IMR-90 (cell line): ENCODE measurements at regions not wholly inside any gene's neighbourhood (a gene's known extent, or its start where the extent isn't known, plus 50 kb on each side); places are given as distances from the start of the nearest gene placed in this dataset.

ENCODE experiments used
- ATAC-seq: fragments of 200-7000 bp; cut with Tn5 transposase; 2 replicates; pipeline ENCODE4 v1.9.1; 2020; ENCODE audit warnings: low read depth, mild to moderate bottlenecking, moderate library complexity
- BruUV-seq: library from RNA; stranded (reverse); fragments of 400-500 nt; replicated peaks from 2 replicates; lab custom pipeline; 2021; lab: Mats Ljungman, UMichigan
- CTCF ChIA-PET: fragments of 300-600 bp; formaldehyde crosslinking; extraction: SDS; loops from one replicate; lab custom pipeline; 2021; ENCODE audit warnings: antibody characterized with exemption; lab: Yijun Ruan, JAX
- POLR2A ChIA-PET: fragments of 300-600 bp; sonication (Branson Sonifier 250); formaldehyde crosslinking; loops from one replicate; lab custom pipeline; 2022; ENCODE audit warnings: antibody characterized with exemption; ENCODE audit not compliant: unreplicated experiment; lab: Charles Lee
- DNase-seq: peaks from one replicate; pipeline ENCODE4 v3.0.0; 2013
- H2AFZ ChIP-seq: replicated peaks from 2 replicates; pipeline ENCODE3; 2013; ENCODE audit warnings: low read length, mild to moderate bottlenecking; ENCODE audit not compliant: poor library complexity
- H2AK5ac ChIP-seq: 2 replicates; pipeline ENCODE4 v1.6.1; 2013; ENCODE audit warnings: low read depth, low read length, inconsistent platforms
- H2AK9ac ChIP-seq: replicated peaks from 2 replicates; pipeline ENCODE3; 2013; ENCODE audit warnings: mild to moderate bottlenecking, low read depth, low read length, moderate library complexity; ENCODE audit not compliant: poor library complexity
- H2BK120ac ChIP-seq: 2 replicates; pipeline ENCODE4 v1.6.1; 2013; ENCODE audit warnings: low read depth, low read length, inconsistent platforms
- H2BK15ac ChIP-seq: 3 replicates; pipeline ENCODE4 v1.6.1; 2013; ENCODE audit warnings: low read depth, low read length, inconsistent platforms
- H2BK20ac ChIP-seq: 2 replicates; pipeline ENCODE4 v1.6.1; 2013; ENCODE audit warnings: low read depth, mild to moderate bottlenecking, inconsistent platforms, low read length, moderate library complexity
- H2BK5ac ChIP-seq: 2 replicates; pipeline ENCODE4 v1.6.1; 2013; ENCODE audit warnings: mild to moderate bottlenecking, low read depth, low read length, inconsistent platforms; ENCODE audit not compliant: poor library complexity, severe bottlenecking
- H3K14ac ChIP-seq: replicated peaks from 2 replicates; pipeline ENCODE4 v1.6.1; 2013; ENCODE audit warnings: low read depth, low read length, inconsistent platforms
- H3K18ac ChIP-seq: 2 replicates; pipeline ENCODE4 v1.6.1; 2013; ENCODE audit warnings: low read depth, low read length, control low read depth
- H3K23ac ChIP-seq: 2 replicates; pipeline ENCODE4 v1.6.1; 2013; ENCODE audit warnings: low read depth, low read length, inconsistent platforms
- H3K27ac ChIP-seq: 2 replicates; pipeline ENCODE4 v1.5.1; 2013; ENCODE audit warnings: mild to moderate bottlenecking, control low read depth, low read length; ENCODE audit not compliant: insufficient read depth
- H3K27me3 ChIP-seq: 2 replicates; pipeline ENCODE4 v1.6.1; 2013; ENCODE audit warnings: low read length; ENCODE audit not compliant: control insufficient read depth, insufficient read depth
- H3K36me3 ChIP-seq: 2 replicates; pipeline ENCODE4 v1.6.1; 2013; ENCODE audit warnings: low read length, mixed read lengths; ENCODE audit not compliant: control insufficient read depth, insufficient read depth
- H3K4ac ChIP-seq: 2 replicates; pipeline ENCODE4 v1.6.1; 2013; ENCODE audit warnings: low read depth, low read length, inconsistent platforms
- H3K4me1 ChIP-seq: 2 replicates; pipeline ENCODE4 v1.6.1; 2013; ENCODE audit warnings: low read length, mixed read lengths; ENCODE audit not compliant: control insufficient read depth, insufficient read depth
- H3K4me2 ChIP-seq: 2 replicates; pipeline ENCODE4 v1.6.1; 2013; ENCODE audit warnings: low read depth, mild to moderate bottlenecking, control low read depth, low read length, moderate library complexity
- H3K4me3 ChIP-seq: 2 replicates; pipeline ENCODE4 v1.5.1; 2013; ENCODE audit warnings: low read depth, mild to moderate bottlenecking, control low read depth, low read length, moderate library complexity; ENCODE audit not compliant: insufficient read depth
- H3K56ac ChIP-seq: 2 replicates; pipeline ENCODE4 v1.6.1; 2013; ENCODE audit warnings: low read length, inconsistent platforms; ENCODE audit not compliant: insufficient read depth; ENCODE audit errors: extremely low read depth
- H3K79me1 ChIP-seq, 2 experiments: 2 replicates each; pipeline ENCODE4 v1.6.1; 2013; ENCODE audit warnings: low read length in 2 of 2, inconsistent platforms in 1 of 2, low read depth in 1 of 2
- H3K9ac ChIP-seq: 2 replicates; pipeline ENCODE4 v1.6.1; 2013; ENCODE audit warnings: low read depth, low read length, control low read depth
- H3K9me1 ChIP-seq: 2 replicates; pipeline ENCODE4 v1.6.1; 2013; ENCODE audit warnings: low read length, inconsistent platforms; ENCODE audit not compliant: insufficient read depth
- H3K9me3 ChIP-seq: 2 replicates; pipeline ENCODE4 v1.6.1; 2013; ENCODE audit warnings: low read length; ENCODE audit not compliant: control insufficient read depth, insufficient read depth
- H4K20me1 ChIP-seq: 2 replicates; pipeline ENCODE4 v1.6.1; 2013; ENCODE audit warnings: low read length, inconsistent platforms; ENCODE audit not compliant: insufficient read depth
- H4K5ac ChIP-seq: 2 replicates; pipeline ENCODE4 v1.6.1; 2013; ENCODE audit warnings: mild to moderate bottlenecking, low read depth, low read length, control low read depth
- H4K8ac ChIP-seq, 2 experiments: 2 replicates each; pipeline ENCODE4 v1.6.1; 2013; ENCODE audit warnings: low read depth in 2 of 2, low read length in 2 of 2, control low read depth in 1 of 2, inconsistent platforms in 1 of 2
- H4K91ac ChIP-seq: 2 replicates; pipeline ENCODE4 v1.6.1; 2013; ENCODE audit warnings: low read depth, low read length, inconsistent platforms; ENCODE audit not compliant: insufficient read depth
- BHLHE40 ChIP-seq: fragments of 150-350 bp; IDR thresholded peaks from 2 replicates; pipeline ENCODE4 v1.6.1; 2016; ENCODE audit warnings: mild to moderate bottlenecking, low read depth, low read length
- CEBPB ChIP-seq: IDR thresholded peaks from 2 replicates; pipeline ENCODE4 v1.6.1; 2012; ENCODE audit warnings: low read depth, low read length, improper control_type of control experiment
- CHD1 ChIP-seq: IDR thresholded peaks from 2 replicates; pipeline ENCODE4 v1.6.1; 2012; ENCODE audit warnings: low read depth, low read length, improper control_type of control experiment
- CTCF ChIP-seq: conservative IDR thresholded peaks from 2 replicates; pipeline ENCODE4 v1.5.1; 2012; ENCODE audit warnings: mild to moderate bottlenecking, low read depth, low read length, improper control_type of control experiment
- ELK1 ChIP-seq: fragments of 150-350 bp; IDR thresholded peaks from 2 replicates; pipeline ENCODE4 v1.6.1; 2016; ENCODE audit warnings: low read depth, mild to moderate bottlenecking, low read length, moderate library complexity, borderline replicate concordance
- FOS ChIP-seq: fragments of 150-350 bp; IDR thresholded peaks from 2 replicates; pipeline ENCODE4 v1.6.1; 2016; ENCODE audit warnings: low read depth, low read length
- MAFK ChIP-seq: IDR thresholded peaks from 2 replicates; pipeline ENCODE4 v1.6.1; 2012; ENCODE audit warnings: low read depth, low read length, improper control_type of control experiment
- MAZ ChIP-seq: IDR thresholded peaks from 2 replicates; pipeline ENCODE4 v1.6.1; 2012; ENCODE audit warnings: low read depth, mild to moderate bottlenecking, low read length, improper control_type of control experiment, moderate library complexity, borderline replicate concordance
- MXI1 ChIP-seq: IDR thresholded peaks from 2 replicates; pipeline ENCODE4 v1.6.1; 2012; ENCODE audit warnings: low read depth, mild to moderate bottlenecking, low read length, moderate library complexity, borderline replicate concordance
- NFE2L2 ChIP-seq: fragments of 150-350 bp; IDR thresholded peaks from 2 replicates; pipeline ENCODE4 v1.6.1; 2016; ENCODE audit warnings: low read depth, mild to moderate bottlenecking, low read length
- POLR2A ChIP-seq: IDR thresholded peaks from 2 replicates; pipeline ENCODE4 v1.6.1; 2012; ENCODE audit warnings: mild to moderate bottlenecking, low read depth, low read length
- RAD21 ChIP-seq: IDR thresholded peaks from 2 replicates; pipeline ENCODE4 v1.6.1; 2012; ENCODE audit warnings: low read length, improper control_type of control experiment
- RCOR1 ChIP-seq: IDR thresholded peaks from 2 replicates; pipeline ENCODE4 v1.6.1; 2012; ENCODE audit warnings: mild to moderate bottlenecking, low read length, improper control_type of control experiment; ENCODE audit not compliant: insufficient replicate concordance
- RFX5 ChIP-seq: IDR thresholded peaks from 2 replicates; pipeline ENCODE4 v1.8.0; 2012; ENCODE audit warnings: low read depth, mild to moderate bottlenecking, low read length, moderate library complexity
- SMC3 ChIP-seq: fragments of 150-350 bp; IDR thresholded peaks from 2 replicates; pipeline ENCODE4 v1.6.1; 2016; ENCODE audit warnings: low read depth, mild to moderate bottlenecking, antibody characterized with exemption, low read length, moderate library complexity
- USF2 ChIP-seq: fragments of 150-350 bp; IDR thresholded peaks from 2 replicates; pipeline ENCODE4 v1.6.1; 2017; ENCODE audit warnings: mild to moderate bottlenecking, antibody characterized with exemption, low read length, low read depth
- WGBS, 2 experiments: methylation state at CpG; one replicate each; pipeline versions ENCODE4 v1.1.5 to v1.1.7; 2013; ENCODE audit warnings: missing lambda C conversion rate in 2 of 2; ENCODE audit not compliant: insufficient read length in 1 of 2; ENCODE audit errors: extremely low coverage in 2 of 2; 5-methylcytosine and 5-hydroxymethylcytosine counted together
- dilution Hi-C: fragments of 300-500 bp; cut with HindIII; formaldehyde crosslinking; loops from one replicate; pipeline ENCODE4 v1.14.3; 2018; ENCODE audit warnings: low sequenced_read_pairs; ENCODE audit not compliant: unreplicated experiment
- in situ Hi-C: fragments of 300-500 bp; cut with MboI; formaldehyde crosslinking; loops from 3 replicates; pipeline ENCODE4 v1.14.3; 2019; ENCODE audit warnings: low sequenced_read_pairs, inconsistent platforms, mixed read lengths
- intact Hi-C: fragments of 100-400 bp; cut with micrococcal nuclease; formaldehyde crosslinking; loops from 2 replicates; pipeline ENCODE4 v1.10.0; 2022

- WGBS, 2 experiments = no CpG with 5 or more reads among the region's 4 CpGs
- Histone ChIP-seq H3K9ac (no peak overlapping the region), H3K9me1 (no peaks in the 10 kb centered on the region), H2BK15ac (no peak overlapping the region), H3K36me3 (no peaks in the 10 kb centered on the region), H3K18ac (no peak overlapping the region), H2AK5ac (no peak overlapping the region), H3K4me1 (no peaks in the 10 kb centered on the region), H4K91ac (no peak overlapping the region), H3K56ac (no peak overlapping the region), H3K79me1 (no peaks in the 10 kb centered on the region), H4K8ac (no peak overlapping the region), H2AFZ (no peak overlapping the region), H3K27ac (no peak overlapping the region), H3K4me2 (no peak overlapping the region), H3K23ac (no peak overlapping the region), H4K20me1 (no peaks in the 10 kb centered on the region), H3K27me3 (no peaks in the 10 kb centered on the region), H3K14ac (no peak overlapping the region), H2BK120ac (no peak overlapping the region), H3K4me3 (no peak overlapping the region), H3K4ac (no peak overlapping the region), H2BK20ac (no peak overlapping the region), H2AK9ac (no peak overlapping the region), H4K5ac (no peak overlapping the region), H3K9me3 (no peaks in the 10 kb centered on the region), H2BK5ac (no peak overlapping the region)
- POLR2A ChIA-PET = no interaction called here
- no TSS peak for BruUV-seq
- TF ChIP-seq MAFK = no peak
- no peak for TF ChIP-seq ELK1
- no peak for TF ChIP-seq NFE2L2
- no peak for TF ChIP-seq CTCF
- no peak for TF ChIP-seq MXI1
- no peak for TF ChIP-seq CEBPB
- TF ChIP-seq SMC3 = no peak
- TF ChIP-seq RCOR1 = no peak
- TF ChIP-seq BHLHE40 = no peak
- TF ChIP-seq USF2 = no peak
- TF ChIP-seq POLR2A = no peak
- no peak for TF ChIP-seq RFX5
- no peak for TF ChIP-seq RAD21
- TF ChIP-seq FOS = no peak
- TF ChIP-seq MAZ = no peak
- no peak for TF ChIP-seq CHD1
- dilution Hi-C loops = no loop called here
- CTCF ChIA-PET = no interaction called here
- DNase-seq (no peak), ATAC-seq (no peak)
- intact Hi-C loops = loop anchor here (10.0 kb wide), 1 partner anchor 59 kb away; no protein-coding TSS in a partner anchor
- in situ Hi-C loops = no loop called here
Measured at GRCh38 chr21:28263974-28264373, 728.7 kb downstream of the LTN1 start.
